SK-N-SH (cell line): ENCODE measurements at regions not wholly inside any gene's neighbourhood (a gene's known extent, or its start where the extent isn't known, plus 50 kb on each side); places are given as distances from the start of the nearest gene placed in this dataset.

ENCODE experiments used
- CTCF ChIA-PET: fragments of 300-600, 350-600 bp; formaldehyde crosslinking; extraction: SDS; loops from one replicate; lab custom pipeline; 2021; lab: Yijun Ruan, JAX
- POLR2A ChIA-PET: fragments of 350-600 bp; sonication (Branson Sonifier 250); formaldehyde crosslinking; extraction: SDS; loops from one replicate; lab custom pipeline; 2020; ENCODE audit warnings: antibody characterized with exemption, inconsistent platforms; lab: Yijun Ruan, JAX
- DNase-seq: peaks from one replicate; pipeline ENCODE4 v3.0.0; 2012
- H2AFZ ChIP-seq: fragments of 200-600 bp; sonication (generic); 2 replicates; pipeline ENCODE4 v1.8.1; 2016; ENCODE audit warnings: antibody characterized with exemption, mild to moderate bottlenecking, low read depth
- H3F3A ChIP-seq: fragments of 200-600 bp; sonication (generic); replicated peaks from 2 replicates; pipeline ENCODE3; 2016; ENCODE audit warnings: antibody characterized with exemption, mild to moderate bottlenecking; ENCODE audit not compliant: insufficient read depth
- H3K27ac ChIP-seq, 2 experiments: fragments of 200-500 bp in 1 of 2; fragments of 200-600 bp in 1 of 2; sonication (Bioruptor generic) in 1 of 2; sonication (generic), shearing (Covaris generic) in 1 of 2; 2 replicates each; pipeline versions ENCODE4 v1.5.1 to v1.6.1; 2014 to 2016; ENCODE audit warnings: low read depth in 2 of 2, inconsistent platforms in 1 of 2, low read length in 1 of 2, mild to moderate bottlenecking in 1 of 2, mixed read lengths in 1 of 2
- H3K27me3 ChIP-seq: fragments of 200-600 bp; sonication (generic), shearing (Covaris generic); 2 replicates; pipeline ENCODE4 v1.6.1; 2016; ENCODE audit warnings: mixed run types; ENCODE audit not compliant: insufficient read depth
- H3K36me3 ChIP-seq, 2 experiments: fragments of 200-500 bp in 1 of 2; fragments of 200-600 bp in 1 of 2; sonication (Bioruptor generic) in 1 of 2; sonication (generic) in 1 of 2; replicated peaks in 1 of 2; 2 replicates each; pipeline versions ENCODE3 to v1.5.1; 2014 to 2016; ENCODE audit warnings: low read length in 1 of 2, mild to moderate bottlenecking in 1 of 2; ENCODE audit not compliant: insufficient read depth in 2 of 2, control insufficient read depth in 1 of 2
- H3K4me1 ChIP-seq, 2 experiments: fragments of 200-500 bp in 1 of 2; fragments of 200-600 bp in 1 of 2; sonication (Bioruptor generic) in 1 of 2; sonication (generic), shearing (Covaris generic) in 1 of 2; 2 replicates each; pipeline versions ENCODE4 v1.5.1 to v1.6.1; 2014 to 2016; ENCODE audit warnings: low read depth in 1 of 2, low read length in 1 of 2, mixed run types in 1 of 2; ENCODE audit not compliant: insufficient read depth in 2 of 2, control insufficient read depth in 1 of 2
- H3K4me2 ChIP-seq: fragments of 200-600 bp; sonication (generic), shearing (Covaris generic); 2 replicates; pipeline ENCODE4 v1.6.1; 2017; ENCODE audit warnings: mixed run types
- H3K4me3 ChIP-seq, 2 experiments: fragments of 200-500 bp in 1 of 2; fragments of 200-600 bp in 1 of 2; sonication (Bioruptor generic) in 1 of 2; sonication (generic), shearing (Covaris generic) in 1 of 2; 2 replicates each; pipeline versions ENCODE4 v1.5.1 to v1.8.1; 2014 to 2016; ENCODE audit warnings: low read depth in 2 of 2, inconsistent platforms in 1 of 2, low read length in 1 of 2, mild to moderate bottlenecking in 1 of 2, mixed read lengths in 1 of 2, moderate library complexity in 1 of 2
- H3K79me2 ChIP-seq: fragments of 200-600 bp; sonication (generic); 2 replicates; pipeline ENCODE4 v1.8.1; 2017; ENCODE audit warnings: mild to moderate bottlenecking; ENCODE audit not compliant: insufficient read depth
- H3K9ac ChIP-seq: fragments of 200-600 bp; sonication (generic); 2 replicates; pipeline ENCODE4 v1.6.1; 2017; ENCODE audit warnings: mixed run types
- H3K9me2 ChIP-seq: fragments of 200-600 bp; sonication (generic); 2 replicates; pipeline ENCODE4 v1.6.1; 2017; ENCODE audit warnings: mixed run types
- H3K9me3 ChIP-seq: fragments of 200-600 bp; sonication (generic); 2 replicates; pipeline ENCODE4 v1.6.1; 2017; ENCODE audit warnings: mixed run types, mild to moderate bottlenecking, moderate library complexity
- H4K20me1 ChIP-seq: fragments of 200-600 bp; sonication (generic); 2 replicates; pipeline ENCODE4 v1.6.1; 2017; ENCODE audit warnings: mild to moderate bottlenecking, mixed run types; ENCODE audit not compliant: insufficient read depth
- EP300 ChIP-seq, 2 experiments: IDR thresholded peaks; 2 replicates each; pipeline versions ENCODE4 v1.4.0 to v1.6.1; 2012; ENCODE audit warnings: borderline replicate concordance in 1 of 2, low read depth in 1 of 2, low read length in 1 of 2
- EZH2phosphoT487 ChIP-seq: fragments of 200-600 bp; sonication (generic); IDR thresholded peaks from 2 replicates; pipeline ENCODE4 v1.6.1; 2017; ENCODE audit warnings: low read depth, mixed run types, mild to moderate bottlenecking, antibody characterized with exemption, moderate library complexity, borderline replicate concordance
- FOXJ3 ChIP-seq: sonication (generic); formaldehyde crosslinking; IDR thresholded peaks from 2 replicates; pipeline ENCODE4 v1.5.1; 2020; ENCODE audit warnings: mild to moderate bottlenecking, missing genetic modification reagents
- FOXM1 ChIP-seq: IDR thresholded peaks from 2 replicates; pipeline ENCODE4 v1.4.0; 2012; ENCODE audit warnings: low read depth, mild to moderate bottlenecking
- IRF3 ChIP-seq: fragments of 150-350 bp; IDR thresholded peaks from 2 replicates; pipeline ENCODE4 v1.6.1; 2016; ENCODE audit warnings: mild to moderate bottlenecking, low read depth, low read length
- JUND ChIP-seq: IDR thresholded peaks from 2 replicates; pipeline ENCODE4 v1.4.0; 2012
- MXI1 ChIP-seq: IDR thresholded peaks from 2 replicates; pipeline ENCODE4 v1.6.1; 2012; ENCODE audit warnings: mild to moderate bottlenecking, low read depth, low read length, improper control_type of control experiment
- RAD21 ChIP-seq: IDR thresholded peaks from 2 replicates; pipeline ENCODE4 v1.6.1; 2012; ENCODE audit warnings: mild to moderate bottlenecking, low read length
- REST ChIP-seq: IDR thresholded peaks from 2 replicates; pipeline ENCODE4 v1.6.1; 2012; ENCODE audit warnings: mild to moderate bottlenecking, low read depth, low read length, moderate library complexity
- RFX5 ChIP-seq: IDR thresholded peaks from 2 replicates; pipeline ENCODE4 v1.6.1; 2012; ENCODE audit warnings: mild to moderate bottlenecking, improper control_type of control experiment, low read length
- RXRA ChIP-seq: IDR thresholded peaks from 2 replicates; pipeline ENCODE4 v1.4.0; 2012; ENCODE audit warnings: low read depth, mild to moderate bottlenecking, borderline replicate concordance
- SMC3 ChIP-seq: IDR thresholded peaks from 2 replicates; pipeline ENCODE4 v1.6.1; 2012; ENCODE audit warnings: low read depth, low read length, improper control_type of control experiment
- TAF1 ChIP-seq: IDR thresholded peaks from 2 replicates; pipeline ENCODE4 v1.6.1; 2012; ENCODE audit warnings: low read depth, mild to moderate bottlenecking, low read length, moderate library complexity, borderline replicate concordance
- TEAD4 ChIP-seq: IDR thresholded peaks from 2 replicates; pipeline ENCODE4 v1.4.0; 2012; ENCODE audit warnings: mild to moderate bottlenecking, borderline replicate concordance; ENCODE audit not compliant: insufficient read depth
- YY1 ChIP-seq: IDR thresholded peaks from 2 replicates; pipeline ENCODE4 v1.4.0; 2012; ENCODE audit warnings: low read depth, mild to moderate bottlenecking
- ZBTB33 ChIP-seq: IDR thresholded peaks from 2 replicates; pipeline ENCODE4 v1.4.0; 2012; ENCODE audit warnings: low read depth, borderline replicate concordance
- WGBS: methylation state at CpG from one replicate; pipeline ENCODE4 v1.1.6; 2017; ENCODE audit warnings: low lambda C conversion rate; 5-methylcytosine and 5-hydroxymethylcytosine counted together

GRCh38 chr2:145157036-145157675 lies 637.2 kb upstream of the ZEB2 start (continued):
- no peak for TF ChIP-seq REST
- TF ChIP-seq TEAD4 = no peak
- no peak for TF ChIP-seq EZH2phosphoT487
- no peak for TF ChIP-seq JUND
- TF ChIP-seq FOXJ3 (CRISPR knock-in tag) = no peak
- TF ChIP-seq MXI1 = no peak

GRCh38 chr2:145156199-145156598 lies 636.3 kb upstream of the ZEB2 start:
- no peaks in the 10 kb centered on the region for H3K36me3 ChIP-seq
- no peaks in the 10 kb centered on the region for H3K4me1 ChIP-seq
- no peaks in the 10 kb centered on the region for H3K79me2 ChIP-seq
- no peak overlapping the region for H3K9ac ChIP-seq
- peaks cover 12% of the 10 kb centered on the region; the same call in 1 of the 2 replicates for H3K9me3 ChIP-seq
- no peaks in the 10 kb centered on the region for H3K27me3 ChIP-seq
- no peaks in the 10 kb centered on the region for H3F3A ChIP-seq
- no peak overlapping the region for H3K4me2 ChIP-seq
- no peak for TF ChIP-seq RXRA
- TF ChIP-seq EP300 (IDR thresholded peaks at IDR 0.05; ENCODE audit: borderline replicate concordance in 1 of 2, low read depth in 1 of 2, low read length in 1 of 2) = no peak
- no peak for TF ChIP-seq IRF3
- no peak for TF ChIP-seq TAF1
- no peak for TF ChIP-seq RFX5
- TF ChIP-seq SMC3 = no peak
- TF ChIP-seq YY1 = no peak
- TF ChIP-seq JUND = no peak
- no peak for TF ChIP-seq RAD21
- no peak for TF ChIP-seq ZBTB33
- no peak for TF ChIP-seq REST
- TF ChIP-seq FOXM1 = no peak
- TF ChIP-seq FOXJ3 (CRISPR knock-in tag) = no peak
- no peak for TF ChIP-seq EZH2phosphoT487
- no peak for TF ChIP-seq TEAD4
- TF ChIP-seq MXI1 = no peak
- 87% methylated on average over 2 of the region's 2 CpGs for WGBS
- no peaks in the 10 kb centered on the region for H4K20me1 ChIP-seq
- POLR2A ChIA-PET = no interaction called here
- CTCF ChIA-PET = no interaction called here
- H3K9me2 ChIP-seq = no peaks in the 10 kb centered on the region
- DNase-seq = no peak
- no peak overlapping the region for H3K4me3 ChIP-seq
- H2AFZ ChIP-seq = no peak overlapping the region
- no peak overlapping the region for H3K27ac ChIP-seq
